ENCODE measurements at regions not wholly inside any gene's neighbourhood (a gene's known extent, or its start where the extent isn't known, plus 50 kb on each side); places are given as distances from the start of the nearest gene placed in this dataset.

- H3K27me3 ChIP-seq (replicated peaks in 2 of 5; ENCODE audit: control insufficient read depth in 4 of 5, insufficient read depth in 5 of 5, low read length in 4 of 5), result no peaks in the 10 kb centered on the region
- ChIA-PET CTCF (interaction anchor here (0.6 to 3.6 kb wide), 28 partner anchors 7 to 536 kb away, joined by 3 to 29 read pairs (median 4); partner anchors contain the start of gene SERTAD2), POLR2A (interaction anchor here (0.6 kb wide), 1 partner anchor 818 kb away, joined by 3 read pairs; no protein-coding TSS in a partner anchor)
- no peak overlapping the region for H3K27ac ChIP-seq (ENCODE audit: insufficient read depth in 1 of 2, low read depth in 1 of 2, low read length in 2 of 2, poor library complexity in 1 of 2, severe bottlenecking in 2 of 2)
- H3K36me3 ChIP-seq (ENCODE audit: control insufficient read depth in 4 of 4, insufficient read depth in 4 of 4, low read length in 3 of 4), result no peaks in the 10 kb centered on the region
- H3K9me3 ChIP-seq (ENCODE audit: control extremely low read depth in 1 of 5, control insufficient read depth in 4 of 5, insufficient read depth in 2 of 5, low read depth in 1 of 5, low read length in 4 of 5), result no peaks in the 10 kb centered on the region
- no peak overlapping the region for H3K4me3 ChIP-seq (ENCODE audit: control insufficient read depth in 1 of 7, extremely low read depth in 1 of 7, insufficient read depth in 4 of 7, low read depth in 2 of 7, low read length in 6 of 7)
- peaks cover 7 to 38% (median 19%) of the 10 kb centered on the region in 4 experiments for H3K4me1 ChIP-seq (ENCODE audit: control extremely low read depth in 1 of 4, control insufficient read depth in 4 of 4, insufficient read depth in 4 of 4, low read length in 3 of 4)
- DNase-seq, result no peak
- 83% methylated on average over 5 of the region's 8 CpGs for WGBS (ENCODE audit: insufficient coverage)
Observed at GRCh38 chr2:64866797-64867196, 122.4 kb upstream of the SLC1A4 start.

DNA sequence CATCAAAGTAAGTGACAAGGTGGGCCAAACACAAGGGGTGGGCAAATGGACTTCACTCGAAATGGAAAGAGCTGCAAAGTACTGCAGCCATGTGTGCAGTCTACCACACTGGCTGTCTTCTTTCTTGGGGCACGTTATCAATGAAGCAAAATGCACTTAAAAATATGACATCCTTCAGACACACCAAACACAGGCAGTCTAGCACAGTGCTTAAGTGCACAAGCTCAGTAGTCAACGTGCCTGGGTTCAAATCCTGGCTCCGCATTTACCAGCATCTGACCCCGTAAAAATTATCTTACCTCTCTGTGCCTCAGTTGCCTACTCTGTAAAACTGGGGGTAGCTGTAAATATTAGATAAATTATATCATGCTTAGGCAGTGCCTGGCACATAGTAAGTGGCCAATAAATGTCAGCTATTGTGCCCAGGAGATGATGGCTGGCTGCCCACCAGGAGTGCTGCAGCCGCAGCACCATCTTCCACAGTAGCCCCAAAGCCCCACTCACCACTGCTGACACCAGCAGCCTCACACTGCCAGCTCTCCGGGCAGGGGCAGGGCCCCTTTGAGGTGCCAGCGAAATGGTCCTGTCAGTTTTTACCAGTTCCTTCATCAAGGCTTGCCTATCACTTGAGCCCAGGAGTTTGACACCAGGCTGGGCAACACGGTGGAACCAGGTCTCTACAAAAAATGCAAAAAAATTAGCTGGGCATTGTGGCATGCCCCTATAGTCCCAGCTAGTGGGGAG lies 121.8 kb upstream of the SLC1A4 start:
- Histone ChIP-seq H3K4me1 (ENCODE audit: control extremely low read depth in 1 of 4, control insufficient read depth in 4 of 4, insufficient read depth in 4 of 4, low read length in 3 of 4) (peaks cover 7 to 32% (median 19%) of the 10 kb centered on the region in 4 experiments), H3K27me3 (replicated peaks in 2 of 5; ENCODE audit: control insufficient read depth in 4 of 5, insufficient read depth in 5 of 5, low read length in 4 of 5) (no peaks in the 10 kb centered on the region), H3K27ac (ENCODE audit: insufficient read depth in 1 of 2, low read depth in 1 of 2, low read length in 2 of 2, poor library complexity in 1 of 2, severe bottlenecking in 2 of 2) (no peak overlapping the region), H3K9me3 (ENCODE audit: control extremely low read depth in 1 of 5, control insufficient read depth in 4 of 5, insufficient read depth in 2 of 5, low read depth in 1 of 5, low read length in 4 of 5) (no peaks in the 10 kb centered on the region), H3K4me3 (ENCODE audit: control insufficient read depth in 1 of 7, extremely low read depth in 1 of 7, insufficient read depth in 4 of 7, low read depth in 2 of 7, low read length in 6 of 7) (no peak overlapping the region), H3K36me3 (ENCODE audit: control insufficient read depth in 4 of 4, insufficient read depth in 4 of 4, low read length in 3 of 4) (no peaks in the 10 kb centered on the region)
- CTCF ChIA-PET, result interaction anchor here (0.6 to 3.6 kb wide), 33 partner anchors 8 to 537 kb away, joined by 3 to 29 read pairs (median 4); partner anchors contain the start of gene SERTAD2
- WGBS (ENCODE audit: insufficient coverage), result 98% methylated on average over 7 of the region's 9 CpGs
- DNase-seq, result no peak
- POLR2A ChIA-PET, result no interaction called here

DNA sequence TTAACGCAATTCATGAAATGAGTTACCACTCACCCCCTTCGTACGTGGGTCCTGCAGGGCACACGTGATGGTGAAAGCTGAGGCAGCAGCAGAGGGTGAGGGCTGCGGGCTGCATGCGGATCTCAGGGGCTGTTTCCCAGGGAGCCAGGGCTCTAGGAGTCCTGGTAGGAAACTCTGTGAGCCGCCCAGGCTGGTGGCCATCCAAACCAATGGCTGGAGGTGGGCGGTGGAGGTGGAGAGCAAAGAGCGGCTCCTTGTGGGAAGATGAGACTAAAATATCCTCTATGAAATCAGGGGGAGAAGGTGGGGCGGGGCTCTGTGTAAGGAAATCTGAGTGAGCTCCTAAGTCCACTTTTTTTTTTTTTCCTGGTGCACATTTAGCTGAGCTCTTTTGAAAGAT lies 120.1 kb upstream of the SLC1A4 start:
- 98% methylated on average over 8 of the region's 10 CpGs for WGBS (ENCODE audit: insufficient coverage)
- H3K4me1 ChIP-seq (ENCODE audit: control extremely low read depth in 1 of 4, control insufficient read depth in 4 of 4, insufficient read depth in 4 of 4, low read length in 3 of 4), result peaks cover 2 to 22% (median 14%) of the 10 kb centered on the region in 4 experiments
- DNase-seq, result no peak
- H3K4me3 ChIP-seq (ENCODE audit: control insufficient read depth in 1 of 7, extremely low read depth in 1 of 7, insufficient read depth in 4 of 7, low read depth in 2 of 7, low read length in 6 of 7), result no peak overlapping the region
- no peak overlapping the region for H3K27ac ChIP-seq (ENCODE audit: insufficient read depth in 1 of 2, low read depth in 1 of 2, low read length in 2 of 2, poor library complexity in 1 of 2, severe bottlenecking in 2 of 2)
- H3K36me3 ChIP-seq (ENCODE audit: control insufficient read depth in 4 of 4, insufficient read depth in 4 of 4, low read length in 3 of 4), result no peaks in the 10 kb centered on the region
- ChIA-PET POLR2A (interaction anchor here (0.6 kb wide), 1 partner anchor 209 kb away, joined by 3 read pairs; no protein-coding TSS in a partner anchor), CTCF (interaction anchor here (0.8 to 3.6 kb wide), 11 partner anchors 10 to 288 kb away, joined by 3 to 29 read pairs (median 5); no protein-coding TSS in a partner anchor)
- no peaks in the 10 kb centered on the region for H3K27me3 ChIP-seq (replicated peaks in 2 of 5; ENCODE audit: control insufficient read depth in 4 of 5, insufficient read depth in 5 of 5, low read length in 4 of 5)
- H3K9me3 ChIP-seq (ENCODE audit: control extremely low read depth in 1 of 5, control insufficient read depth in 4 of 5, insufficient read depth in 2 of 5, low read depth in 1 of 5, low read length in 4 of 5), result no peaks in the 10 kb centered on the region

DNA sequence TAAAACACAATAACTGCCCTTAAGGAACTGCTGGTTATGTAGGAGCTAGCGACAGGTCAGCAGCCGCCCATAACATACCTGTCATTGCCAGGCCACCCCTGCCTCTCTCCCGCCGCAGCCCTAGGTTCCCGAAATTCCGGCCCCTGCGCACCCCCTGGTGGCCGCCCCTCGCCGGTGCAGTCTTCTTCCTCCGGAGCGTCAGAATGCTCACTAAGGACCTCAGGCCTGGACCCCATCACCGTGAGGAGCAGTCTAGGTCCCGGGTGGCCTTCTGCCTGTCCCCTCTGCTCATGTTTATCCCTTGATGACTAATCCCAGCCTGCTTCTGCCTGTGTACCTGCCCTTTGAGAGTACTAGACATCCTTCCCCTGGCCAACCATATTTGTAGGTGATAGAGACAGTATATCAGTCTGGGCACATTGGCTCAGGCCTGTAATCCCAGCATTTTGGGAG lies 115.7 kb upstream of the SLC1A4 start:
- no peaks in the 10 kb centered on the region for H3K36me3 ChIP-seq (ENCODE audit: control insufficient read depth in 4 of 4, insufficient read depth in 4 of 4, low read length in 3 of 4)
- peaks cover 0 to 6% (median 3%) of the 10 kb centered on the region in 4 experiments for H3K4me1 ChIP-seq (ENCODE audit: control extremely low read depth in 1 of 4, control insufficient read depth in 4 of 4, insufficient read depth in 4 of 4, low read length in 3 of 4)
- DNase-seq, result peak; percentile 65 to 70 (median 67)
- 2% methylated on average over 14 of the region's 14 CpGs for WGBS (ENCODE audit: insufficient coverage)
- POLR2A ChIA-PET, result no interaction called here
- no peak overlapping the region for H3K27ac ChIP-seq (ENCODE audit: insufficient read depth in 1 of 2, low read depth in 1 of 2, low read length in 2 of 2, poor library complexity in 1 of 2, severe bottlenecking in 2 of 2)
- H3K9me3 ChIP-seq (ENCODE audit: control extremely low read depth in 1 of 5, control insufficient read depth in 4 of 5, insufficient read depth in 2 of 5, low read depth in 1 of 5, low read length in 4 of 5), result no peaks in the 10 kb centered on the region
- CTCF ChIA-PET, result interaction anchor here (0.7 to 2.0 kb wide), 14 partner anchors 9 to 543 kb away, joined by 3 to 8 read pairs (median 5); no protein-coding TSS in a partner anchor
- no peaks in the 10 kb centered on the region for H3K27me3 ChIP-seq (replicated peaks in 2 of 5; ENCODE audit: control insufficient read depth in 4 of 5, insufficient read depth in 5 of 5, low read length in 4 of 5)
- H3K4me3 ChIP-seq (ENCODE audit: control insufficient read depth in 1 of 7, extremely low read depth in 1 of 7, insufficient read depth in 4 of 7, low read depth in 2 of 7, low read length in 6 of 7), result peak overlapping the region in 4 of 7 experiments; percentile 36 to 67 (median 56)

GRCh38 chr2:64874593-64874992 lies 114.6 kb upstream of the SLC1A4 start:
- no CpG with 5 or more reads among the region's 1 CpG for WGBS (ENCODE audit: insufficient coverage)
- Histone ChIP-seq H3K4me1 (ENCODE audit: control extremely low read depth in 1 of 4, control insufficient read depth in 4 of 4, insufficient read depth in 4 of 4, low read length in 3 of 4) (peaks cover 0 to 5% (median 2%) of the 10 kb centered on the region in 4 experiments), H3K27me3 (replicated peaks in 2 of 5; ENCODE audit: control insufficient read depth in 4 of 5, insufficient read depth in 5 of 5, low read length in 4 of 5) (no peaks in the 10 kb centered on the region), H3K4me3 (ENCODE audit: control insufficient read depth in 1 of 7, extremely low read depth in 1 of 7, insufficient read depth in 4 of 7, low read depth in 2 of 7, low read length in 6 of 7) (no peak overlapping the region), H3K27ac (ENCODE audit: insufficient read depth in 1 of 2, low read depth in 1 of 2, low read length in 2 of 2, poor library complexity in 1 of 2, severe bottlenecking in 2 of 2) (no peak overlapping the region), H3K36me3 (ENCODE audit: control insufficient read depth in 4 of 4, insufficient read depth in 4 of 4, low read length in 3 of 4) (no peaks in the 10 kb centered on the region), H3K9me3 (ENCODE audit: control extremely low read depth in 1 of 5, control insufficient read depth in 4 of 5, insufficient read depth in 2 of 5, low read depth in 1 of 5, low read length in 4 of 5) (no peaks in the 10 kb centered on the region)
- POLR2A ChIA-PET, result no interaction called here
- DNase-seq, result no peak
- CTCF ChIA-PET, result interaction anchor here (2.0 kb wide), 1 partner anchor 231 kb away, joined by 8 read pairs; no protein-coding TSS in a partner anchor

DNA sequence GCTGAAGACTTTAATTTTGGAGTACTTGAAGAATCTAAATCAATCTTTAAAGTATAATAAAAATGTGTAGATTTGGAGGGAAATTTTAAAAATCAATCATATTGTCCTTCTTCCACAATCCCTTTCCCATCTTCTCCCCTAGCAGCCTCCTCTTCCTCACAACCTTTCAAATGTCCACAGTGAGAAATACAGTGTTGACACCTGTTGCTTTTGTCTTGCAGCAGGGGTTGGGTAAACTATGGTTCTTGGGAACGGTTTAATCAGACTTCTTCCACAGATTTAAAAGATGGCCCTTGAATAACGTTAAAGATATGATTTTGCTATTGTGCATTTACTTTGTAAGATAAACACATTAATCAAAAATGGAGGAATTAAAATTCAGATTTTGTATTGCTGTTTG lies 113.8 kb upstream of the SLC1A4 start:
- H3K9me3 ChIP-seq (ENCODE audit: control extremely low read depth in 1 of 5, control insufficient read depth in 4 of 5, insufficient read depth in 2 of 5, low read depth in 1 of 5, low read length in 4 of 5), result no peaks in the 10 kb centered on the region
- CTCF ChIA-PET, result interaction anchor here (4.2 kb wide), 1 partner anchor 289 kb away, joined by 17 read pairs; no protein-coding TSS in a partner anchor
- no peaks in the 10 kb centered on the region for H3K27me3 ChIP-seq (replicated peaks in 2 of 5; ENCODE audit: control insufficient read depth in 4 of 5, insufficient read depth in 5 of 5, low read length in 4 of 5)
- POLR2A ChIA-PET, result no interaction called here
- H3K4me3 ChIP-seq (ENCODE audit: control insufficient read depth in 1 of 7, extremely low read depth in 1 of 7, insufficient read depth in 4 of 7, low read depth in 2 of 7, low read length in 6 of 7), result no peak overlapping the region
- no peak overlapping the region for H3K27ac ChIP-seq (ENCODE audit: insufficient read depth in 1 of 2, low read depth in 1 of 2, low read length in 2 of 2, poor library complexity in 1 of 2, severe bottlenecking in 2 of 2)
- no peaks in the 10 kb centered on the region for H3K36me3 ChIP-seq (ENCODE audit: control insufficient read depth in 4 of 4, insufficient read depth in 4 of 4, low read length in 3 of 4)
- DNase-seq, result no peak
- H3K4me1 ChIP-seq (ENCODE audit: control extremely low read depth in 1 of 4, control insufficient read depth in 4 of 4, insufficient read depth in 4 of 4, low read length in 3 of 4), result peaks cover 0 to 5% (median 2%) of the 10 kb centered on the region in 4 experiments
- no CpG with 5 or more reads among the region's 2 CpGs for WGBS (ENCODE audit: insufficient coverage)

- no peak overlapping the region for H3K4me3 ChIP-seq (ENCODE audit: control insufficient read depth in 1 of 7, extremely low read depth in 1 of 7, insufficient read depth in 4 of 7, low read depth in 2 of 7, low read length in 6 of 7)
- no peaks in the 10 kb centered on the region for H3K27me3 ChIP-seq (replicated peaks in 2 of 5; ENCODE audit: control insufficient read depth in 4 of 5, insufficient read depth in 5 of 5, low read length in 4 of 5)
- 100% methylated on average over 2 of the region's 3 CpGs for WGBS (ENCODE audit: insufficient coverage)
- H3K27ac ChIP-seq (ENCODE audit: insufficient read depth in 1 of 2, low read depth in 1 of 2, low read length in 2 of 2, poor library complexity in 1 of 2, severe bottlenecking in 2 of 2), result no peak overlapping the region
- POLR2A ChIA-PET, result no interaction called here
- no peak for DNase-seq
- H3K4me1 ChIP-seq (ENCODE audit: control extremely low read depth in 1 of 4, control insufficient read depth in 4 of 4, insufficient read depth in 4 of 4, low read length in 3 of 4), result peaks cover 0 to 10% (median 2%) of the 10 kb centered on the region in 4 experiments
- CTCF ChIA-PET, result interaction anchor here (0.7 to 4.2 kb wide), 5 partner anchors 8 to 295 kb away, joined by 3 to 17 read pairs (median 4); partner anchors contain the start of gene SERTAD2
- no peaks in the 10 kb centered on the region for H3K36me3 ChIP-seq (ENCODE audit: control insufficient read depth in 4 of 4, insufficient read depth in 4 of 4, low read length in 3 of 4)
- no peaks in the 10 kb centered on the region for H3K9me3 ChIP-seq (ENCODE audit: control extremely low read depth in 1 of 5, control insufficient read depth in 4 of 5, insufficient read depth in 2 of 5, low read depth in 1 of 5, low read length in 4 of 5)
Observed at GRCh38 chr2:64876137-64876647, 113.0 kb upstream of the SLC1A4 start.
